GM13977 (cell line): ENCODE measurements at regions not wholly inside any gene's neighbourhood (a gene's known extent, or its start where the extent isn't known, plus 50 kb on each side); places are given as distances from the start of the nearest gene placed in this dataset.

Source experiments
- DNase-seq: peaks from one replicate; pipeline ENCODE4 v3.0.0; 2012; ENCODE audit warnings: low spot score
- CTCF ChIP-seq: IDR thresholded peaks from 2 replicates; pipeline ENCODE4 v1.5.1; 2012; ENCODE audit warnings: mild to moderate bottlenecking, control low read depth; ENCODE audit not compliant: insufficient read depth; ENCODE audit errors: extremely low read depth, missing control alignments
- in situ Hi-C: fragments of 300-500 bp; cut with MboI; formaldehyde crosslinking; loops from one replicate; pipeline ENCODE4 v1.12.0; 2022; ENCODE audit warnings: low sequenced_read_pairs, low pct_unique_long_range_greater_than_20kb, mixed read lengths, inconsistent platforms; ENCODE audit not compliant: unreplicated experiment

- in situ Hi-C loops, result no loop called here
- no peak for TF ChIP-seq CTCF
- no peak for DNase-seq
Measured at GRCh38 chr15:97849183-97849582, 111.3 kb upstream of the ARRDC4 start.

- no peak for DNase-seq
- in situ Hi-C loops, result no loop called here
- no peak for TF ChIP-seq CTCF
Measured at GRCh38 chr15:97858296-97858695, 102.2 kb upstream of the ARRDC4 start.

GRCh38 chr15:97861529-97862260, 98.8 kb upstream of the ARRDC4 start:
- no peak for DNase-seq
- no peak for TF ChIP-seq CTCF
- in situ Hi-C loops, result no loop called here

- DNase-seq, result no peak
- no peak for TF ChIP-seq CTCF
- in situ Hi-C loops, result no loop called here
Measured at GRCh38 chr15:97866959-97867358, 93.5 kb upstream of the ARRDC4 start.

- TF ChIP-seq CTCF, result no peak
- in situ Hi-C loops, result no loop called here
- DNase-seq, result no peak
Measured at GRCh38 chr15:97867870-97868269, 92.6 kb upstream of the ARRDC4 start.

- no peak for DNase-seq
- in situ Hi-C loops, result no loop called here
- TF ChIP-seq CTCF, result no peak
Measured at GRCh38 chr15:97868981-97869380, 91.5 kb upstream of the ARRDC4 start.
